C1 segment of cervical spinal cord (tissue), 14 donors: ENCODE measurements at regions not wholly inside any gene's neighbourhood (a gene's known extent, or its start where the extent isn't known, plus 50 kb on each side); places are given as distances from the start of the nearest gene placed in this dataset.

Source experiments
- DNase-seq, 14 donors: peaks; one replicate each; lab custom pipeline; 2025; lab: John Stamatoyannopoulos, UW

GRCh38 chr7:3193379-3194120 is 107.5 kb upstream of the SDK1 start:
- DNase-seq: no peak

- no peak for DNase-seq
These were observed 106.4 kb upstream of the SDK1 start for GRCh38 chr7:3194501-3195141.

GRCh38 chr7:3195160-3195559 is 105.9 kb upstream of the SDK1 start:
- no peak for DNase-seq

GRCh38 chr7:3196629-3197400 is 104.2 kb upstream of the SDK1 start:
- no peak for DNase-seq

GRCh38 chr7:3197567-3198213 is 103.4 kb upstream of the SDK1 start:
- no peak for DNase-seq

- DNase-seq: no peak
These were observed 102.7 kb upstream of the SDK1 start for GRCh38 chr7:3198316-3198715.

- DNase-seq: no peak
These were observed 100.5 kb upstream of the SDK1 start for GRCh38 chr7:3200504-3200903.

GRCh38 chr7:3201306-3201705 is 99.7 kb upstream of the SDK1 start:
- no peak for DNase-seq

- DNase-seq: peak in 1 of 14 donors; percentile 12
These were observed 98.9 kb upstream of the SDK1 start for GRCh38 chr7:3201937-3202710.

- DNase-seq: no peak
These were observed 96.5 kb upstream of the SDK1 start for GRCh38 chr7:3204526-3204925.

- DNase-seq: no peak
These were observed 95.0 kb upstream of the SDK1 start for GRCh38 chr7:3206101-3206500.

- no peak for DNase-seq
These were observed 94.3 kb upstream of the SDK1 start for GRCh38 chr7:3206771-3207191.

- no peak for DNase-seq
These were observed 93.6 kb upstream of the SDK1 start for GRCh38 chr7:3207387-3207902.

GRCh38 chr7:3210531-3210930 is 90.5 kb upstream of the SDK1 start:
- DNase-seq: no peak

GRCh38 chr7:3214090-3214413 is 87.0 kb upstream of the SDK1 start:
- DNase-seq: no peak

GRCh38 chr7:3215624-3216585 is 85.1 kb upstream of the SDK1 start:
- no peak for DNase-seq

GRCh38 chr7:3217166-3217565 is 83.9 kb upstream of the SDK1 start:
- no peak for DNase-seq

- DNase-seq: no peak
These were observed 82.4 kb upstream of the SDK1 start for GRCh38 chr7:3218411-3219225.

- DNase-seq: no peak
These were observed 71.1 kb upstream of the SDK1 start for GRCh38 chr7:3229904-3230470.
